Smooth muscle cell (in vitro differentiated cells): ENCODE measurements at regions not wholly inside any gene's neighbourhood (a gene's known extent, or its start where the extent isn't known, plus 50 kb on each side); places are given as distances from the start of the nearest gene placed in this dataset.

ENCODE experiments used
- DNase-seq: peaks from one replicate; lab custom pipeline; 2025; ENCODE audit not compliant: unreplicated experiment; lab: John Stamatoyannopoulos, UW
- H2AFZ ChIP-seq: fragments of 200-600 bp; sonication (generic); 2 replicates; pipeline ENCODE4 v1.6.0; 2016; ENCODE audit warnings: antibody characterized with exemption, low read depth, mild to moderate bottlenecking
- H3F3A ChIP-seq: fragments of 200-600 bp; sonication (generic); 2 replicates; pipeline ENCODE4 v1.6.0; 2017; ENCODE audit warnings: antibody characterized with exemption, low read depth
- H3K27ac ChIP-seq: fragments of 200-600 bp; sonication (generic); 2 replicates; pipeline ENCODE4 v1.5.1; 2016; ENCODE audit warnings: low read depth, mild to moderate bottlenecking
- H3K27me3 ChIP-seq: fragments of 200-600 bp; sonication (generic); 2 replicates; pipeline ENCODE4 v1.6.1; 2016; ENCODE audit warnings: low read depth, mild to moderate bottlenecking
- H3K36me3 ChIP-seq: fragments of 200-600 bp; sonication (generic); 2 replicates; pipeline ENCODE4 v1.5.1; 2016; ENCODE audit warnings: low read depth
- H3K4me1 ChIP-seq: fragments of 200-600 bp; sonication (generic); 2 replicates; pipeline ENCODE4 v1.5.1; 2016; ENCODE audit warnings: low read depth
- H3K4me2 ChIP-seq: fragments of 200-600 bp; sonication (generic); 2 replicates; pipeline ENCODE4 v1.6.0; 2016; ENCODE audit warnings: mild to moderate bottlenecking
- H3K4me3 ChIP-seq: fragments of 200-600 bp; sonication (generic); 2 replicates; pipeline ENCODE4 v1.5.1; 2016; ENCODE audit warnings: mild to moderate bottlenecking
- H3K79me2 ChIP-seq: fragments of 200-600 bp; sonication (generic); 2 replicates; pipeline ENCODE4 v1.6.0; 2016; ENCODE audit warnings: low read depth, mild to moderate bottlenecking
- H3K9ac ChIP-seq: fragments of 200-600 bp; sonication (generic); 2 replicates; pipeline ENCODE4 v1.6.0; 2016; ENCODE audit warnings: low read depth
- H3K9me3 ChIP-seq: fragments of 200-600 bp; sonication (generic); replicated peaks from 2 replicates; pipeline ENCODE4 v1.5.1; 2016; ENCODE audit warnings: low read depth
- H4K20me1 ChIP-seq: fragments of 200-600 bp; sonication (generic); 2 replicates; pipeline ENCODE4 v1.6.0; 2016; ENCODE audit warnings: low read depth
- CTCF ChIP-seq: fragments of 200-600 bp; sonication (generic); IDR thresholded peaks from 2 replicates; pipeline ENCODE4 v1.5.1; 2017; ENCODE audit warnings: borderline replicate concordance, mild to moderate bottlenecking, antibody characterized with exemption; ENCODE audit not compliant: insufficient read depth, poor library complexity, severe bottlenecking
- WGBS: methylation state at CpG from one replicate; pipeline ENCODE4 v1.1.7; 2016; ENCODE audit warnings: low lambda C conversion rate; 5-methylcytosine and 5-hydroxymethylcytosine counted together

- no peaks in the 10 kb centered on the region for H3F3A ChIP-seq
- no peaks in the 10 kb centered on the region for H3K27me3 ChIP-seq
- no peak overlapping the region for H3K4me3 ChIP-seq
- H3K9ac ChIP-seq, result no peak overlapping the region
- no peaks in the 10 kb centered on the region for H3K36me3 ChIP-seq
- H3K4me2 ChIP-seq, result no peak overlapping the region
- no peaks in the 10 kb centered on the region for H3K79me2 ChIP-seq
- DNase-seq, result no peak
- no peak overlapping the region for H2AFZ ChIP-seq
- no peaks in the 10 kb centered on the region for H3K9me3 ChIP-seq
- H4K20me1 ChIP-seq, result no peaks in the 10 kb centered on the region
- no peaks in the 10 kb centered on the region for H3K4me1 ChIP-seq
- WGBS, result 83% methylated on average over 3 of the region's 3 CpGs
- TF ChIP-seq CTCF, result no peak
- no peak overlapping the region for H3K27ac ChIP-seq
Measured at GRCh38 chr1:81126989-81127581, 673.6 kb upstream of the ADGRL2 start.

GRCh38 chr1:81125672-81126071, 675.1 kb upstream of the ADGRL2 start:
- H3K9me3 ChIP-seq, result no peaks in the 10 kb centered on the region
- no peak for DNase-seq
- no peaks in the 10 kb centered on the region for H3F3A ChIP-seq
- H3K36me3 ChIP-seq, result no peaks in the 10 kb centered on the region
- H3K4me1 ChIP-seq, result no peaks in the 10 kb centered on the region
- H2AFZ ChIP-seq, result no peak overlapping the region
- H3K9ac ChIP-seq, result no peak overlapping the region
- H3K4me2 ChIP-seq, result no peak overlapping the region
- TF ChIP-seq CTCF, result no peak
- no peak overlapping the region for H3K4me3 ChIP-seq
- 83% methylated on average over 4 of the region's 4 CpGs for WGBS
- H3K27ac ChIP-seq, result no peak overlapping the region
- H3K27me3 ChIP-seq, result no peaks in the 10 kb centered on the region
- H4K20me1 ChIP-seq, result no peaks in the 10 kb centered on the region
- no peaks in the 10 kb centered on the region for H3K79me2 ChIP-seq

GRCh38 chr1:81121306-81121705, 679.4 kb upstream of the ADGRL2 start:
- TF ChIP-seq CTCF, result no peak
- no peak overlapping the region for H3K4me3 ChIP-seq
- 87% methylated on average over 5 of the region's 5 CpGs for WGBS
- H3K36me3 ChIP-seq, result no peaks in the 10 kb centered on the region
- H3K27me3 ChIP-seq, result no peaks in the 10 kb centered on the region
- H3K79me2 ChIP-seq, result no peaks in the 10 kb centered on the region
- H3K4me2 ChIP-seq, result no peak overlapping the region
- no peaks in the 10 kb centered on the region for H4K20me1 ChIP-seq
- no peak overlapping the region for H2AFZ ChIP-seq
- no peaks in the 10 kb centered on the region for H3K9me3 ChIP-seq
- H3F3A ChIP-seq, result no peaks in the 10 kb centered on the region
- H3K9ac ChIP-seq, result no peak overlapping the region
- no peak overlapping the region for H3K27ac ChIP-seq
- H3K4me1 ChIP-seq, result no peaks in the 10 kb centered on the region
- no peak for DNase-seq

- H3K9ac ChIP-seq, result no peak overlapping the region
- H3F3A ChIP-seq, result no peaks in the 10 kb centered on the region
- no peak overlapping the region for H3K27ac ChIP-seq
- no peaks in the 10 kb centered on the region for H4K20me1 ChIP-seq
- H3K9me3 ChIP-seq, result no peaks in the 10 kb centered on the region
- H3K4me3 ChIP-seq, result no peak overlapping the region
- no peak overlapping the region for H2AFZ ChIP-seq
- H3K36me3 ChIP-seq, result no peaks in the 10 kb centered on the region
- no peaks in the 10 kb centered on the region for H3K79me2 ChIP-seq
- H3K27me3 ChIP-seq, result no peaks in the 10 kb centered on the region
- DNase-seq, result no peak
- 93% methylated on average over 1 of the region's 1 CpG for WGBS
- H3K4me2 ChIP-seq, result no peak overlapping the region
- no peak for TF ChIP-seq CTCF
- no peaks in the 10 kb centered on the region for H3K4me1 ChIP-seq
Measured at GRCh38 chr1:81119319-81119718, 681.4 kb upstream of the ADGRL2 start.
